Mesendoderm (in vitro differentiated cells): ENCODE measurements at regions not wholly inside any gene's neighbourhood (a gene's known extent, or its start where the extent isn't known, plus 50 kb on each side); places are given as distances from the start of the nearest gene placed in this dataset.

ENCODE experiments used
- DNase-seq: peaks from one replicate; pipeline ENCODE4 v3.0.0; 2013
- H2AK5ac ChIP-seq: 2 replicates; pipeline ENCODE4 v1.6.1; 2013; ENCODE audit warnings: low read length, inconsistent platforms
- H2BK120ac ChIP-seq: 2 replicates; pipeline ENCODE4 v1.6.1; 2013; ENCODE audit warnings: low read depth, mild to moderate bottlenecking, low read length, moderate library complexity, mixed read lengths
- H2BK15ac ChIP-seq: replicated peaks from 2 replicates; pipeline ENCODE4 v1.6.1; 2013; ENCODE audit warnings: low read depth, mild to moderate bottlenecking, moderate library complexity
- H2BK5ac ChIP-seq: 2 replicates; pipeline ENCODE4 v1.6.1; 2013; ENCODE audit warnings: low read length, inconsistent platforms
- H3K18ac ChIP-seq: 2 replicates; pipeline ENCODE4 v1.6.1; 2013; ENCODE audit warnings: mild to moderate bottlenecking, low read length, mixed read lengths
- H3K23ac ChIP-seq: one replicate; pipeline ENCODE4 v1.6.1; 2013; ENCODE audit warnings: low read length
- H3K27ac ChIP-seq: 2 replicates; pipeline ENCODE4 v1.5.1; 2013; ENCODE audit warnings: low read depth, mild to moderate bottlenecking, inconsistent platforms, low read length, moderate library complexity
- H3K27me3 ChIP-seq: 2 replicates; pipeline ENCODE4 v1.6.1; 2013; ENCODE audit warnings: low read length, control low read depth, mild to moderate bottlenecking, inconsistent platforms; ENCODE audit not compliant: insufficient read depth, poor library complexity
- H3K36me3 ChIP-seq: 2 replicates; pipeline ENCODE4 v1.6.1; 2013; ENCODE audit warnings: low read length, inconsistent platforms; ENCODE audit not compliant: control insufficient read depth, insufficient read depth
- H3K4ac ChIP-seq: one replicate; pipeline ENCODE4 v1.6.1; 2013; ENCODE audit warnings: low read depth, mild to moderate bottlenecking, low read length, moderate library complexity
- H3K4me1 ChIP-seq: 2 replicates; pipeline ENCODE4 v1.6.1; 2013; ENCODE audit warnings: low read depth, low read length, inconsistent platforms; ENCODE audit not compliant: control insufficient read depth
- H3K4me2 ChIP-seq: 2 replicates; pipeline ENCODE4 v1.6.1; 2013; ENCODE audit warnings: low read length
- H3K4me3 ChIP-seq: 2 replicates; pipeline ENCODE4 v1.5.1; 2013; ENCODE audit warnings: mild to moderate bottlenecking, low read length
- H3K56ac ChIP-seq: one replicate; pipeline ENCODE4 v1.6.1; 2013; ENCODE audit warnings: low read length
- H3K79me1 ChIP-seq: 2 replicates; pipeline ENCODE4 v1.6.1; 2013; ENCODE audit warnings: low read length, inconsistent platforms
- H3K79me2 ChIP-seq: 2 replicates; pipeline ENCODE4 v1.6.1; 2013; ENCODE audit warnings: mild to moderate bottlenecking, low read length; ENCODE audit not compliant: control insufficient read depth, insufficient read depth
- H3K9ac ChIP-seq: 2 replicates; pipeline ENCODE4 v1.6.1; 2013; ENCODE audit warnings: low read length, inconsistent platforms
- H4K5ac ChIP-seq: one replicate; pipeline ENCODE4 v1.6.1; 2013; ENCODE audit warnings: low read length
- H4K8ac ChIP-seq: one replicate; pipeline ENCODE4 v1.6.1; 2013; ENCODE audit warnings: low read depth, mild to moderate bottlenecking, control low read depth, low read length, moderate library complexity
- WGBS: extraction: QIAGEN DNeasy Blood & Tissue Kit; methylation state at CpG from one replicate; pipeline ENCODE4 v1.1.7; 2013; ENCODE audit warnings: low lambda C conversion rate, missing lambda C conversion rate; ENCODE audit not compliant: insufficient coverage; ENCODE audit errors: extremely low coverage; 5-methylcytosine and 5-hydroxymethylcytosine counted together

- Histone ChIP-seq H3K27ac (no peak overlapping the region), H3K56ac (no peak overlapping the region), H2BK5ac (no peak overlapping the region), H3K79me1 (no peaks in the 10 kb centered on the region), H3K4me3 (no peak overlapping the region), H3K36me3 (no peaks in the 10 kb centered on the region), H2BK120ac (no peak overlapping the region), H2BK15ac (no peak overlapping the region), H3K23ac (no peak overlapping the region), H3K4me1 (no peaks in the 10 kb centered on the region), H4K5ac (no peak overlapping the region), H4K8ac (no peak overlapping the region), H3K18ac (no peak overlapping the region), H3K9ac (no peak overlapping the region), H3K27me3 (no peaks in the 10 kb centered on the region), H3K4ac (no peak overlapping the region), H3K79me2 (no peaks in the 10 kb centered on the region), H3K4me2 (no peak overlapping the region), H2AK5ac (no peak overlapping the region)
- WGBS, result no CpG with 5 or more reads among the region's 5 CpGs
- no peak for DNase-seq
Observed at GRCh38 chr4:138670681-138671080, 344.9 kb upstream of the NOCT start.

- Histone ChIP-seq H4K5ac (no peak overlapping the region), H3K79me1 (no peaks in the 10 kb centered on the region), H3K27ac (no peak overlapping the region), H2AK5ac (no peak overlapping the region), H3K79me2 (no peaks in the 10 kb centered on the region), H3K4me3 (no peak overlapping the region), H4K8ac (no peak overlapping the region), H2BK120ac (no peak overlapping the region), H3K4me2 (no peak overlapping the region), H2BK15ac (no peak overlapping the region), H3K4ac (no peak overlapping the region), H2BK5ac (no peak overlapping the region), H3K36me3 (no peaks in the 10 kb centered on the region), H3K18ac (no peak overlapping the region), H3K27me3 (no peaks in the 10 kb centered on the region), H3K23ac (no peak overlapping the region), H3K4me1 (no peaks in the 10 kb centered on the region), H3K9ac (no peak overlapping the region), H3K56ac (no peak overlapping the region)
- no CpG with 5 or more reads among the region's 6 CpGs for WGBS
- DNase-seq, result no peak
Observed at GRCh38 chr4:138669479-138670315, 345.9 kb upstream of the NOCT start.

- no peak overlapping the region for H3K9ac ChIP-seq
- no peaks in the 10 kb centered on the region for H3K79me2 ChIP-seq
- H3K4me1 ChIP-seq, result peaks cover 3% of the 10 kb centered on the region
- H3K18ac ChIP-seq, result no peak overlapping the region
- no CpG with 5 or more reads among the region's 3 CpGs for WGBS
- no peak for DNase-seq
- no peaks in the 10 kb centered on the region for H3K36me3 ChIP-seq
- H3K79me1 ChIP-seq, result no peaks in the 10 kb centered on the region
- no peak overlapping the region for H2BK15ac ChIP-seq
- no peak overlapping the region for H4K8ac ChIP-seq
- no peak overlapping the region for H3K4ac ChIP-seq
- no peak overlapping the region for H2AK5ac ChIP-seq
- no peak overlapping the region for H3K4me2 ChIP-seq
- no peak overlapping the region for H2BK5ac ChIP-seq
- H2BK120ac ChIP-seq, result no peak overlapping the region
- no peaks in the 10 kb centered on the region for H3K27me3 ChIP-seq
- H3K27ac ChIP-seq, result no peak overlapping the region
- no peak overlapping the region for H4K5ac ChIP-seq
- no peak overlapping the region for H3K23ac ChIP-seq
- H3K4me3 ChIP-seq, result no peak overlapping the region
- no peak overlapping the region for H3K56ac ChIP-seq
Observed at GRCh38 chr4:138668309-138668708, 347.3 kb upstream of the NOCT start.

GRCh38 chr4:138666366-138666765, 349.2 kb upstream of the NOCT start:
- Histone ChIP-seq H2BK15ac (no peak overlapping the region), H2BK120ac (no peak overlapping the region), H3K4me3 (no peak overlapping the region), H3K9ac (no peak overlapping the region), H3K4ac (no peak overlapping the region), H3K18ac (no peak overlapping the region), H3K4me2 (no peak overlapping the region), H3K27ac (no peak overlapping the region), H4K5ac (no peak overlapping the region), H2AK5ac (no peak overlapping the region), H3K56ac (no peak overlapping the region), H3K79me1 (no peaks in the 10 kb centered on the region), H2BK5ac (no peak overlapping the region), H3K27me3 (no peaks in the 10 kb centered on the region), H3K4me1 (peaks cover 3% of the 10 kb centered on the region), H4K8ac (no peak overlapping the region), H3K79me2 (no peaks in the 10 kb centered on the region), H3K36me3 (no peaks in the 10 kb centered on the region), H3K23ac (no peak overlapping the region)
- WGBS, result no CpG with 5 or more reads among the region's 6 CpGs
- DNase-seq, result no peak

- Histone ChIP-seq H3K79me1 (no peaks in the 10 kb centered on the region), H3K23ac (no peak overlapping the region), H3K4ac (no peak overlapping the region), H3K4me2 (no peak overlapping the region), H2AK5ac (no peak overlapping the region), H2BK120ac (no peak overlapping the region), H3K4me1 (peaks cover 3% of the 10 kb centered on the region), H2BK5ac (no peak overlapping the region), H3K27ac (no peak overlapping the region), H4K8ac (no peak overlapping the region), H3K9ac (no peak overlapping the region), H3K27me3 (no peaks in the 10 kb centered on the region), H3K36me3 (no peaks in the 10 kb centered on the region), H3K79me2 (no peaks in the 10 kb centered on the region), H3K56ac (no peak overlapping the region), H3K4me3 (no peak overlapping the region), H4K5ac (no peak overlapping the region), H2BK15ac (no peak overlapping the region), H3K18ac (no peak overlapping the region)
- WGBS, result no CpG with 5 or more reads among the region's 4 CpGs
- DNase-seq, result no peak
Observed at GRCh38 chr4:138665851-138666250, 349.7 kb upstream of the NOCT start.

GRCh38 chr4:138663883-138664282, 351.7 kb upstream of the NOCT start:
- Histone ChIP-seq H3K4me3 (no peak overlapping the region), H3K27ac (no peak overlapping the region), H2AK5ac (no peak overlapping the region), H3K4me1 (peaks cover 13% of the 10 kb centered on the region), H3K79me2 (no peaks in the 10 kb centered on the region), H3K56ac (no peak overlapping the region), H2BK5ac (no peak overlapping the region), H2BK15ac (no peak overlapping the region), H3K18ac (no peak overlapping the region), H3K4ac (no peak overlapping the region), H2BK120ac (no peak overlapping the region), H4K5ac (peak overlapping the region; percentile 39), H3K23ac (no peak overlapping the region), H3K36me3 (no peaks in the 10 kb centered on the region), H3K79me1 (no peaks in the 10 kb centered on the region), H3K27me3 (no peaks in the 10 kb centered on the region), H4K8ac (no peak overlapping the region), H3K4me2 (no peak overlapping the region), H3K9ac (no peak overlapping the region)
- no peak for DNase-seq
- no CpG with 5 or more reads among the region's 4 CpGs for WGBS
